NCI-H510A treated with DMSO at 0.1 percent for 48 hours (cell line): ENCODE measurements at regions not wholly inside any gene's neighbourhood (a gene's known extent, or its start where the extent isn't known, plus 50 kb on each side); places are given as distances from the start of the nearest gene placed in this dataset.

Source experiments
- DNase-seq: peaks from one replicate; lab custom pipeline; 2025; lab: John Stamatoyannopoulos, UW

GRCh38 chr7:25847336-25848070 is 304.5 kb upstream of the NFE2L3 start:
- no peak for DNase-seq

GRCh38 chr7:25849500-25850184 is 302.4 kb upstream of the NFE2L3 start:
- DNase-seq, result no peak

- DNase-seq, result no peak
These were observed 301.8 kb upstream of the NFE2L3 start for GRCh38 chr7:25850216-25850615.

GRCh38 chr7:25850735-25851134 is 301.3 kb upstream of the NFE2L3 start:
- no peak for DNase-seq

GRCh38 chr7:25851332-25852210 is 300.4 kb upstream of the NFE2L3 start:
- DNase-seq, result peak; percentile 79

- DNase-seq, result no peak
These were observed 299.6 kb upstream of the NFE2L3 start for GRCh38 chr7:25852211-25852938.

GRCh38 chr7:25852939-25853271 is 299.1 kb upstream of the NFE2L3 start:
- no peak for DNase-seq

- DNase-seq, result no peak
These were observed 298.7 kb upstream of the NFE2L3 start for GRCh38 chr7:25853314-25853713.

- no peak for DNase-seq
These were observed 297.9 kb upstream of the NFE2L3 start for GRCh38 chr7:25854059-25854458.

GRCh38 chr7:25854608-25855497 is 297.1 kb upstream of the NFE2L3 start:
- peak; percentile 99 for DNase-seq

- DNase-seq, result peak; percentile 93
These were observed 295.9 kb upstream of the NFE2L3 start for GRCh38 chr7:25855854-25856782.

- DNase-seq, result peak; percentile 92
These were observed 294.5 kb upstream of the NFE2L3 start for GRCh38 chr7:25857376-25858067.

GRCh38 chr7:25858200-25858524 is 293.8 kb upstream of the NFE2L3 start:
- peak; percentile 70 for DNase-seq

- peak; percentile 81 for DNase-seq
These were observed 293.2 kb upstream of the NFE2L3 start for GRCh38 chr7:25858525-25859411.

- DNase-seq, result no peak
These were observed 292.4 kb upstream of the NFE2L3 start for GRCh38 chr7:25859412-25860274.

- DNase-seq, result peak; percentile 64
These were observed 291.5 kb upstream of the NFE2L3 start for GRCh38 chr7:25860275-25861163.

- DNase-seq, result no peak
These were observed 290.9 kb upstream of the NFE2L3 start for GRCh38 chr7:25861164-25861496.
